Activated naive CD4-positive, alpha-beta T cell treated with anti-CD3 and anti-CD28 coated beads, Interleukin-2, amount 50 U/mL, for 24 hours (primary cell): ENCODE measurements at regions not wholly inside any gene's neighbourhood (a gene's known extent, or its start where the extent isn't known, plus 50 kb on each side); places are given as distances from the start of the nearest gene placed in this dataset.
A peak's percentile ranks its signal among the peaks of the same experiment; 100 is the strongest.
"Not testable (repeated sequence)": the region's sequence is repeated elsewhere in the genome, so short reads cannot be mapped to it uniquely, and the experiment has no call there.

Experiments used
- H3K27ac Mint-ChIP-seq: one replicate; pipeline ENCODE4 v1.8.0; 2021; ENCODE audit warnings: mild to moderate bottlenecking, mixed read lengths
- H3K27me3 Mint-ChIP-seq: one replicate; pipeline ENCODE4 v1.8.0; 2021; ENCODE audit warnings: mixed read lengths
- H3K36me3 Mint-ChIP-seq: one replicate; pipeline ENCODE4 v1.8.0; 2021; ENCODE audit warnings: mixed read lengths
- H3K4me1 Mint-ChIP-seq: one replicate; pipeline ENCODE4 v1.8.0; 2021; ENCODE audit warnings: mixed read lengths
- H3K4me3 Mint-ChIP-seq: one replicate; pipeline ENCODE4 v1.8.0; 2021; ENCODE audit warnings: mild to moderate bottlenecking, mixed read lengths
- H3K9me3 Mint-ChIP-seq: one replicate; pipeline ENCODE4 v1.8.0; 2021; ENCODE audit warnings: mixed read lengths

DNA sequence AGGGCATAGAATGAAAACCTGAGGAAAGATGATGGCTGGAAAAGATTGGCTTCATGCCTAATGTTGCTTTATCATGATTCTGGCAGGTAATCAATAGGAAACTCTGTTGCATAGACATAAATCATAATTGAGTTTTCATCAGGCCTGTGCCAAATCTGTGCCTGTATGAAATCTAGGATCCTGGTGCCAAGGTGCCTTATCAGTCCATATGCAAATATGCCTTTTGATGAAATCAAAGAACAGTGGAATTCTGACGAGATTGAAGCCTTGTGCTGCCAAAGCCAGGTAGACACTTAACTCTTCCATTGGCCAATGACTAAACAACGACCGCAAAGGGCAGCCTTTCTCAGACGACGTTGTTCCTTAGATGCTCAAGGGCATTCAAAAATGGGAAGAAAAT, 170.0 kb upstream of the CRIM1 start:
- H3K9me3 Mint-ChIP-seq: no peaks in the 10 kb centered on the region
- H3K4me1 Mint-ChIP-seq: no peaks in the 10 kb centered on the region
- H3K36me3 Mint-ChIP-seq: no peaks in the 10 kb centered on the region
- H3K27me3 Mint-ChIP-seq: no peaks in the 10 kb centered on the region
- H3K27ac Mint-ChIP-seq: no peak overlapping the region
- H3K4me3 Mint-ChIP-seq: no peak overlapping the region

DNA sequence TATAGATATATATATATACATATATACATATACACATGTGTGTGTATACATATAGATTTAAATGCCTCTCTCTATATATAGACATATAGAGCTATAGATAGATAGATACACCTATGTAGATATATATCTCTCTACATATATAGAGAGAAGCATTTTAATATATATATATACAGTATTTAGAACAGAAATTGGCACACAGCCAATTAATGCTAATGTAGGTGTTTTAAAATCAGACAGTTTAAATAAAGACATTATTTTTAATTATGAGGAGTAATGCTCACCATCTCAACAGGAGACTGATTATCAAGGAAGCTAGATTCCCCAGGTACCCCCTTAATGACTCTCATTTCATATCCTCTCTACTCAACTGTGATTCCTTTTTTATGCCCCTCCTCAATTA, 170.7 kb upstream of the CRIM1 start:
- no peak overlapping the region for H3K27ac Mint-ChIP-seq
- H3K9me3 Mint-ChIP-seq: no peaks in the 10 kb centered on the region
- H3K36me3 Mint-ChIP-seq: no peaks in the 10 kb centered on the region
- H3K4me1 Mint-ChIP-seq: no peaks in the 10 kb centered on the region
- no peak overlapping the region for H3K4me3 Mint-ChIP-seq
- H3K27me3 Mint-ChIP-seq: no peaks in the 10 kb centered on the region

DNA sequence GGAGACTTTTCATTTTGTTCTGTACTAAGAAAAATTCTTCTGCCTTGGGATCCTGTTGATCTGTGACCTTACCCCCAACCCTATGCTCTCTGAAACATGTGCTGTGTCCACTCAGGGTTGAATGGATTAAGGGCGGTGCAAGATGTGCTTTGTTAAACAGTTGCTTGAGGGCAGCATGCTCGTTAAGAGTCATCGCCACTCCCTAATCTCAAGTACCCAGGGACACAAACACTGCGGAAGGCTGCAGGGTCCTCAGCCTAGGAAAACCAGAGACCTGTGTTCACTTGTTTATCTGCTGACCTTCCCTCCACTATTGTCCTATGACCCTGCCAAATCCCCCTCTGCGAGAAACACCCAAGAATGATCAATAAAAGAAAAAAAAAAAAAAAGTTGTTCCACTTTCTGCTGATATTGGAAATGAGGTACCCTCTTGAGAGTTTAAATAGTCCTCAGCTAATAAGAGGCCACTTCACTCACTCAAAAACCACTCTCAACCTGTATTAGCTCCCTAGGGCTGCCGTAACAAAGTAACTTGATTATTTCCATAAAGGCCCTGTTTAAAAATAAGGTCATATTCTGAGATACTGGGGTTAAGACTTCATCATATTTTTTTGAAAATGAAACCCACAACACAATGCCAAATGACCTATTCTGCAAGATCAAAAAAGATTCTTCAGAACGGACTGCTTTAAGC, 174.6 kb upstream of the CRIM1 start:
- H3K4me1 Mint-ChIP-seq, H3K36me3 Mint-ChIP-seq, H3K27me3 Mint-ChIP-seq, H3K4me3 Mint-ChIP-seq, H3K27ac Mint-ChIP-seq, H3K9me3 Mint-ChIP-seq: not testable (repeated sequence)

- not testable (repeated sequence) for H3K36me3 Mint-ChIP-seq, H3K27me3 Mint-ChIP-seq, H3K9me3 Mint-ChIP-seq, H3K4me3 Mint-ChIP-seq, H3K4me1 Mint-ChIP-seq, H3K27ac Mint-ChIP-seq
Observed at GRCh38 chr2:36180293-36180692, 175.3 kb upstream of the CRIM1 start.

GRCh38 chr2:36179668-36180269, 175.8 kb upstream of the CRIM1 start:
- H3K4me3 Mint-ChIP-seq, H3K27me3 Mint-ChIP-seq, H3K27ac Mint-ChIP-seq, H3K36me3 Mint-ChIP-seq, H3K4me1 Mint-ChIP-seq, H3K9me3 Mint-ChIP-seq: not testable (repeated sequence)

DNA sequence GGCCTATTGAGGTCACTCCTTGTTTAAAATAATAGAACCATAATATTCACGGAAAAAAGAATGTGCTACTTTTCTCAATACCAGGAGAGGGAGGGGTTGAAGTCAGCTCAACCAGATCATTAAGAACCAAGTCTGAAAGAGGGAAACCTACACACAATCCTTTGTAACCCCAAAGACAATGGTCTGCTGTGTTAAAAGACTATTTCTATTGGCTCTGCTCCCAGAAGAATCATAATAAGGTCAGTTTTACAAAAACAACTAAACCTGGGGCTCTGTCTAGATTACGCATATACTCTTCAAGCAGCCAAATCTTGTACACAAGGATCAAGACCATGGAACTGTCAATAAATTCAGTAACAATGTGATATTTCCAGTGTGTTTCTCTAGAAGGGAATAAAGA, 177.2 kb upstream of the CRIM1 start:
- Mint-ChIP-seq H3K9me3 (no peaks in the 10 kb centered on the region), H3K4me1 (no peaks in the 10 kb centered on the region), H3K27me3 (no peaks in the 10 kb centered on the region), H3K27ac (peak overlapping the region; percentile 18), H3K4me3 (no peak overlapping the region), H3K36me3 (no peaks in the 10 kb centered on the region)

GRCh38 chr2:36177282-36177681, 178.3 kb upstream of the CRIM1 start:
- Mint-ChIP-seq H3K36me3 (no peaks in the 10 kb centered on the region), H3K27me3 (no peaks in the 10 kb centered on the region), H3K9me3 (no peaks in the 10 kb centered on the region), H3K27ac (no peak overlapping the region), H3K4me3 (no peak overlapping the region), H3K4me1 (no peaks in the 10 kb centered on the region)

GRCh38 chr2:36174920-36175319, 180.7 kb upstream of the CRIM1 start:
- Mint-ChIP-seq H3K4me1 (no peaks in the 10 kb centered on the region), H3K9me3 (no peaks in the 10 kb centered on the region), H3K36me3 (no peaks in the 10 kb centered on the region), H3K27me3 (no peaks in the 10 kb centered on the region), H3K4me3 (no peak overlapping the region), H3K27ac (no peak overlapping the region)

- Mint-ChIP-seq H3K36me3 (no peaks in the 10 kb centered on the region), H3K4me3 (no peak overlapping the region), H3K27ac (no peak overlapping the region), H3K9me3 (no peaks in the 10 kb centered on the region), H3K27me3 (peaks cover 2% of the 10 kb centered on the region), H3K4me1 (no peaks in the 10 kb centered on the region)
Observed at GRCh38 chr2:36173760-36174404, 181.7 kb upstream of the CRIM1 start.

DNA sequence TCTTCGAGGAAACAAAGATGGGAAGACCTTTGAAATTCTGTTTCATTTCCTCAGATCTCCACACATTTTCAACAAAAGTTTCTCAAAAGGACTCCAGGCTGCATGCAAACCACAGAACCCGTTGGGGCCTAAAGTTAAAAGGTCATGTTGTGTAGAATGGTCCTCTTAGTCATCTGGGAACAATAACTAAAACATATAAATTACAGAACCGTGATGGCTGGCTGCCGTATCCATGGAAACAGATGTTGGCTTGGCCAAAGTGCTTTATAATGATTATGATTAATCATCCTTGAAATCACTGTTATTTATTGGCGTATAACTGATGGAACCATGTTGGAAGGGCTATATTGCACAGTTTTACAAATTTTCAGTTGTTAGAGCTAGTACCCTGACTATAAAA, 182.8 kb upstream of the CRIM1 start:
- Mint-ChIP-seq H3K36me3 (no peaks in the 10 kb centered on the region), H3K27ac (no peak overlapping the region), H3K9me3 (no peaks in the 10 kb centered on the region), H3K4me1 (no peaks in the 10 kb centered on the region), H3K27me3 (peaks cover 2% of the 10 kb centered on the region), H3K4me3 (no peak overlapping the region)

DNA sequence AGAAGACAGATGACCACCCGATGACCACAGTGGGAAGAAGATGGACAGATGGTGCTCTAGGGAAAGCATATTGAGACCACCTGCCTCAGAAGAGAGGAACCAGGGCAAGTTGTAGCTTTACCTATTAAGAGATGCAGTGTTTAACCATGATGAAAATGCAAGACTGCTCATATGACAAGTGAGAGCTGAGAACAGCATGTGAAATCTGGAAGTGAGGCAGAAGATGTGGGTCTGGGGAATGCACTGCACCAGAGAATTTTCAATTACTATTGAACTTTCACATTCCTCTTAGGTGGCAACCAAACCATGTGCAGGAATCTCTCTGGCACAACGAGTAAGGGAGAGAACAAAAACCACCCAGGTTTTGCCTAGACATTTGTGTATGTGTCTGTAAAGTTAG, 184.8 kb upstream of the CRIM1 start:
- H3K27ac Mint-ChIP-seq: no peak overlapping the region
- H3K4me1 Mint-ChIP-seq: no peaks in the 10 kb centered on the region

GRCh38 chr2:36169843-36170242, 185.7 kb upstream of the CRIM1 start:
- no peaks in the 10 kb centered on the region for H3K9me3 Mint-ChIP-seq
- H3K36me3 Mint-ChIP-seq: no peaks in the 10 kb centered on the region
- H3K27ac Mint-ChIP-seq: no peak overlapping the region
- H3K4me1 Mint-ChIP-seq: no peaks in the 10 kb centered on the region
- H3K4me3 Mint-ChIP-seq: no peak overlapping the region
- peaks cover 3% of the 10 kb centered on the region for H3K27me3 Mint-ChIP-seq

More for the DNA sequence above, 184.8 kb upstream of the CRIM1 start:
- peaks cover 3% of the 10 kb centered on the region for H3K27me3 Mint-ChIP-seq
- no peak overlapping the region for H3K4me3 Mint-ChIP-seq
- H3K36me3 Mint-ChIP-seq: no peaks in the 10 kb centered on the region
- H3K9me3 Mint-ChIP-seq: no peaks in the 10 kb centered on the region

DNA sequence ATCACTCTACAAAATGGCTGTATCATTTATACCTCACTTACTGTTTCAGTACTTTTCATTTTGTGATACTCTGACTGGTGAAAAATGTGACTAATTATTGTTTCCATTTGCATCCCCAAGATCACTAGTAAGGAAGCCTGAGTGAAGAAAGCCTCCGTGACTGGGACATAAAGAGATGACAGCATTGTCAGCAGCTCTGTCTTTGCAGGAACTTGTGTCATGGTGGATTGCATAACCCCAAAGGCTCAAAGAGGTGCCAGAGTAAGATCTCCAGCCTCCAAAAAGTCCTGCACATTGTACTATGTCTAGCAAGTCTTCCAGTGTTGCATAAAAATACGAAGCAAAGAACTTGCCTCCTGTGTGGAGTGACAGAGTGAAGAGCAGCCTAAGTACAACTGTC, 187.5 kb upstream of the CRIM1 start:
- H3K9me3 Mint-ChIP-seq: no peaks in the 10 kb centered on the region
- peaks cover 3% of the 10 kb centered on the region for H3K27me3 Mint-ChIP-seq
- no peak overlapping the region for H3K4me3 Mint-ChIP-seq
- H3K27ac Mint-ChIP-seq: no peak overlapping the region
- no peaks in the 10 kb centered on the region for H3K4me1 Mint-ChIP-seq
- H3K36me3 Mint-ChIP-seq: peaks cover 1% of the 10 kb centered on the region

- Mint-ChIP-seq H3K27me3 (peaks cover 5% of the 10 kb centered on the region), H3K4me1 (no peaks in the 10 kb centered on the region), H3K27ac (no peak overlapping the region), H3K9me3 (no peaks in the 10 kb centered on the region), H3K36me3 (peaks cover 1% of the 10 kb centered on the region), H3K4me3 (no peak overlapping the region)
Observed at GRCh38 chr2:36165132-36165531, 190.4 kb upstream of the CRIM1 start.

DNA sequence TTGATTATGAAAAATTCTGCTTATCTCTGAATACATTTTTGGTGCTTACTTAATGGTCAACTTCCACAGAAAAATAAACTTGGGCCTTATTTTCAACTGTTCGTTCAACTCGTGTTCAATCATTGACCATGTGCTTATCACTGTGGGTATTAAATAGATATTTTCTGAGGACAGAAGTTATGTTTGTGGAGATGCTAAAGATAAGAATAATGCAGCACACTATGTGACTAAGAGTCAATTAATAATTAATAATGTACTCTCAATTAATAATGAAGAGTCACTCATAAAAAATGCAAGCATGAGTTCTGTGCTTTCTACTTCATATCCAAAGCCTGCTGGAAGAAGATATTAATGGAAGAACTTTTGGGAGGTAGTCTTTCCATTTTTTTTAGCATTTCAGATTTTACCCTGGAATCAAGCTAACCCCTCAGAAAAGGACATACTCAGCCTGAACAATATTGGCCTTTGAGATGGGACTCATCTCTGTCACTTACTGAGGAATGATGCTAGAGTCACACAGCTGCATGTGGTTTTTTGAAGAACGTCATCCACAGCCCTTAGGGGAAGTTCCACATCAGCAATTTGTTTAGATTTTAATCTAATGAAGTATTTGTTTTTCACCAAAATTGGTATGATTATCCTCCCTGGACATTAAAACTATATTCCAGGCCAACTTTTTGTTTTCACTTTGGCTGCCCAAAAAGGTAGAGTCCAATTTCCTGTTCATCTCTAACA, 191.9 kb upstream of the CRIM1 start:
- Mint-ChIP-seq H3K27ac (no peak overlapping the region), H3K9me3 (no peaks in the 10 kb centered on the region), H3K27me3 (peaks cover 3% of the 10 kb centered on the region), H3K4me1 (peaks cover under 1% of the 10 kb centered on the region), H3K4me3 (no peak overlapping the region), H3K36me3 (peaks cover 1% of the 10 kb centered on the region)

GRCh38 chr2:36157093-36157492, 198.5 kb upstream of the CRIM1 start:
- not testable (repeated sequence) for H3K36me3 Mint-ChIP-seq, H3K4me3 Mint-ChIP-seq, H3K27me3 Mint-ChIP-seq, H3K9me3 Mint-ChIP-seq, H3K27ac Mint-ChIP-seq, H3K4me1 Mint-ChIP-seq
